NCI-H69 (cell line): ENCODE measurements at regions not wholly inside any gene's neighbourhood (a gene's known extent, or its start where the extent isn't known, plus 50 kb on each side); places are given as distances from the start of the nearest gene placed in this dataset.

Experiments used
- DNase-seq: peaks from one replicate; lab custom pipeline; 2025; lab: John Stamatoyannopoulos, UW

GRCh38 chr21:17979763-17980162 is 160.6 kb upstream of the C21orf91 start:
- no peak for DNase-seq

GRCh38 chr21:17978895-17979294 is 159.7 kb upstream of the C21orf91 start:
- DNase-seq = no peak

- DNase-seq = no peak
Observed at GRCh38 chr21:17976691-17977090, 157.5 kb upstream of the C21orf91 start.

- DNase-seq = no peak
Observed at GRCh38 chr21:17976139-17976538, 157.0 kb upstream of the C21orf91 start.

- no peak for DNase-seq
Observed at GRCh38 chr21:17967319-17967718, 148.2 kb upstream of the C21orf91 start.

- no peak for DNase-seq
Observed at GRCh38 chr21:17964716-17965115, 145.6 kb upstream of the C21orf91 start.

- no peak for DNase-seq
Observed at GRCh38 chr21:17964199-17964598, 145.0 kb upstream of the C21orf91 start.

GRCh38 chr21:17950591-17950990 is 131.4 kb upstream of the C21orf91 start:
- DNase-seq = no peak

GRCh38 chr21:17949421-17949820 is 130.3 kb upstream of the C21orf91 start:
- DNase-seq = no peak

GRCh38 chr21:17947531-17947930 is 128.4 kb upstream of the C21orf91 start:
- no peak for DNase-seq

- peak; percentile 32 for DNase-seq
Observed at GRCh38 chr21:17931080-17931479, 111.9 kb upstream of the C21orf91 start.

- DNase-seq = peak; percentile 97
Observed at GRCh38 chr21:17930093-17930492, 110.9 kb upstream of the C21orf91 start.

GRCh38 chr21:17929510-17929909 is 110.4 kb upstream of the C21orf91 start:
- DNase-seq = peak; percentile 66

GRCh38 chr21:17925899-17926298 is 106.7 kb upstream of the C21orf91 start:
- DNase-seq = peak; percentile 82

GRCh38 chr21:17925000-17925610 is 105.9 kb upstream of the C21orf91 start:
- DNase-seq = peak; percentile 94

GRCh38 chr21:17921579-17922530 is 102.7 kb upstream of the C21orf91 start:
- DNase-seq = peak; percentile 89

GRCh38 chr21:17915976-17916375 is 96.8 kb upstream of the C21orf91 start:
- DNase-seq = peak; percentile 90

- DNase-seq = no peak
Observed at GRCh38 chr21:17911628-17912027, 92.5 kb upstream of the C21orf91 start.

- no peak for DNase-seq
Observed at GRCh38 chr21:17903929-17904639, 84.9 kb upstream of the C21orf91 start.

GRCh38 chr21:17903029-17903806 is 84.1 kb upstream of the C21orf91 start:
- DNase-seq = peak; percentile 74

- DNase-seq = peak; percentile 45
Observed at GRCh38 chr21:17901458-17902079, 82.4 kb upstream of the C21orf91 start.
